Central memory CD8-positive, alpha-beta T cell (primary cell): ENCODE measurements at regions not wholly inside any gene's neighbourhood (a gene's known extent, or its start where the extent isn't known, plus 50 kb on each side); places are given as distances from the start of the nearest gene placed in this dataset.

Source experiments
- ATAC-seq: fragments of 150-1000 bp; cut with Tn5 transposase; replicated peaks from 2 replicates; pipeline ENCODE4 v1.10.0; 2022; ENCODE audit warnings: mild to moderate bottlenecking, moderate FRiP score, moderate number of reproducible peaks; ENCODE audit not compliant: poor library complexity, severe bottlenecking; ENCODE audit errors: extremely low read depth
- DNase-seq, 2 donors: peaks; one replicate each; pipeline ENCODE4 v3.0.0; 2021; ENCODE audit warnings: low spot score in 2 of 2
- H3K27ac Mint-ChIP-seq: one replicate; pipeline ENCODE4 v1.8.0; 2022; ENCODE audit warnings: low read depth, mild to moderate bottlenecking, moderate library complexity, mixed read lengths
- H3K27me3 Mint-ChIP-seq: one replicate; pipeline ENCODE4 v1.8.0; 2022; ENCODE audit warnings: mixed read lengths
- H3K36me3 Mint-ChIP-seq: one replicate; pipeline ENCODE4 v1.8.0; 2022; ENCODE audit warnings: mild to moderate bottlenecking, moderate library complexity, mixed read lengths; ENCODE audit not compliant: insufficient read depth
- H3K4me1 Mint-ChIP-seq: one replicate; pipeline ENCODE4 v1.8.0; 2022; ENCODE audit warnings: mixed read lengths
- H3K4me3 Mint-ChIP-seq: one replicate; pipeline ENCODE4 v1.8.0; 2022; ENCODE audit warnings: mild to moderate bottlenecking, moderate library complexity, mixed read lengths
- H3K9me3 Mint-ChIP-seq: one replicate; pipeline ENCODE4 v1.8.0; 2022; ENCODE audit warnings: mixed read lengths

DNA sequence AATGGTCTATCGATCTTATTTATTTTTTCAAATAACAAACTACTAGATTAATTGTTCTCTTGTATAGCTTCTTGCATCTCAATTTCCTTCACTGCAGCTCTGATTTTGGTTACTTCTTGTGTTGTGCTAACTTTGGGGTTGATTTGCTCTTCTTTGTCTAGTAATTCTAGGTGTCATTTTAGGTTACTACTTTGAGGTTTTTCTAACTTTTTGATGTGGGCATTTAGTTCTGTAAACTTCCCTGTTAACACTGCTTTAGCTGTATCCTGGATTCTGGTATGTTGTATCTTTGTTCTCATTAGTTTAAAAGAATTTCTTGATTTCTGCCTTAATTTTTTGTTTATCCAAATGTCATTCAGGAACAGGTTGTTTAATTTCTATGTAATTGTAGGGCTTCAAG is 1188.0 kb downstream of the DNAJB9 start:
- Mint-ChIP-seq H3K9me3 (peaks cover 23% of the 10 kb centered on the region), H3K4me1 (no peaks in the 10 kb centered on the region), H3K4me3 (no peak overlapping the region), H3K27ac (no peak overlapping the region), H3K36me3 (no peaks in the 10 kb centered on the region), H3K27me3 (no peaks in the 10 kb centered on the region)
- no peak for ATAC-seq
- no peak for DNase-seq

DNA sequence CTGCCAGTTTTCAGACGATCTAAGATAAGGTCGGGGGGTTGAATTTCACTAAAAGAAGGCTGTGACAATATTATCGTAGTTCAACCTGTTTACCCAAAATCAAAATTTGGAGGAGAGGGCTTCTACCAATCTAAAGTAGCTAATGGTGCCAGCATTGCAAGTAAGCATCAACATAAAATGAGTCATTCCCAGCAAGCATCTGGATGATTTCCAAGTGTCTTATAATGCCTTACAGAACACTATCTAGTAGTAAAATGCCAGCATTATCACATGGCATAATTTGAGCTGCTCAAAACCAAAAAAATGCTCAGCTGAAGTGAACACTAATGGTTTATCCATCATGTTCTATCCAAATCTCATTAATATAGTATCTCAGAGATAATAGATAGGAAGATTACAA is 1193.9 kb downstream of the DNAJB9 start:
- H3K27ac Mint-ChIP-seq, result no peak overlapping the region
- no peaks in the 10 kb centered on the region for H3K4me1 Mint-ChIP-seq
- no peaks in the 10 kb centered on the region for H3K27me3 Mint-ChIP-seq
- no peak overlapping the region for H3K4me3 Mint-ChIP-seq
- H3K9me3 Mint-ChIP-seq, result peaks cover 24% of the 10 kb centered on the region
- H3K36me3 Mint-ChIP-seq, result no peaks in the 10 kb centered on the region
- DNase-seq (no peak), ATAC-seq (no peak)

GRCh38 chr7:109772161-109772560 is 1202.5 kb downstream of the DNAJB9 start:
- Mint-ChIP-seq H3K27me3 (no peaks in the 10 kb centered on the region), H3K9me3 (peaks cover 15% of the 10 kb centered on the region), H3K27ac (no peak overlapping the region), H3K4me1 (no peaks in the 10 kb centered on the region), H3K4me3 (no peak overlapping the region), H3K36me3 (no peaks in the 10 kb centered on the region)
- no peak for ATAC-seq
- DNase-seq, result no peak

- no peak overlapping the region for H3K27ac Mint-ChIP-seq
- H3K9me3 Mint-ChIP-seq, result peaks cover 11% of the 10 kb centered on the region
- ATAC-seq (no peak), DNase-seq (no peak)
- no peak overlapping the region for H3K4me3 Mint-ChIP-seq
- no peaks in the 10 kb centered on the region for H3K36me3 Mint-ChIP-seq
- no peaks in the 10 kb centered on the region for H3K27me3 Mint-ChIP-seq
- no peaks in the 10 kb centered on the region for H3K4me1 Mint-ChIP-seq
Measured at GRCh38 chr7:109782806-109783205, 1213.1 kb downstream of the DNAJB9 start.

- H3K4me3 Mint-ChIP-seq, result no peak overlapping the region
- no peaks in the 10 kb centered on the region for H3K36me3 Mint-ChIP-seq
- no peak overlapping the region for H3K27ac Mint-ChIP-seq
- H3K27me3 Mint-ChIP-seq, result no peaks in the 10 kb centered on the region
- ATAC-seq, result no peak
- no peaks in the 10 kb centered on the region for H3K4me1 Mint-ChIP-seq
- H3K9me3 Mint-ChIP-seq, result peaks cover 19% of the 10 kb centered on the region
- no peak for DNase-seq
Measured at GRCh38 chr7:109806548-109806947, 1236.9 kb downstream of the DNAJB9 start.

DNA sequence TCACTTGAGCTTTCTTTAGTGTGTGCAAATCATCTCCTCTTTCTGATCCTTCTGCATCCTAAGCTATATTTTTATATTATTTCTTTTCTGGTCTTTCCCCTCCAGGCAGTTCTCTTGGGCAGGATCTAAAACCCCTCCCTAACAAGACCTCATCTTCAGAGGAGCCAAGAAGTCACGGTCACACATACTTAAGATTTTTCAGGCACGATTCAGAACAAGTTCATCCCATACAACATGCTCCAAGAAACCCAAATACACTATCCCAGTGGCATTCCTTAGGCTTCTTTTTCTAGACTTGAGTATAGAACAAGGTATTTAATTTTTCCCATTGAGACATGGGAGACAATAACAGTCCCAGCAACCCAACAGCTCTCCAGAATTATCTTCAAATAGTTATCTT is 1251.5 kb downstream of the DNAJB9 start:
- H3K27ac Mint-ChIP-seq, result no peak overlapping the region
- peaks cover 10% of the 10 kb centered on the region for H3K9me3 Mint-ChIP-seq
- no peaks in the 10 kb centered on the region for H3K27me3 Mint-ChIP-seq
- no peaks in the 10 kb centered on the region for H3K4me1 Mint-ChIP-seq
- no peak overlapping the region for H3K4me3 Mint-ChIP-seq
- ATAC-seq, result no peak
- H3K36me3 Mint-ChIP-seq, result no peaks in the 10 kb centered on the region
- DNase-seq, result no peak

- DNase-seq (no peak), ATAC-seq (no peak)
- Mint-ChIP-seq H3K9me3 (peaks cover 11% of the 10 kb centered on the region), H3K27ac (no peak overlapping the region), H3K27me3 (no peaks in the 10 kb centered on the region), H3K36me3 (no peaks in the 10 kb centered on the region), H3K4me3 (no peak overlapping the region), H3K4me1 (no peaks in the 10 kb centered on the region)
Measured at GRCh38 chr7:109834851-109835250, 1256.1 kb upstream of the LRRN3 start.

- H3K4me3 Mint-ChIP-seq, result no peak overlapping the region
- no peak overlapping the region for H3K27ac Mint-ChIP-seq
- peaks cover 11% of the 10 kb centered on the region for H3K9me3 Mint-ChIP-seq
- ATAC-seq, result no peak
- H3K27me3 Mint-ChIP-seq, result no peaks in the 10 kb centered on the region
- no peaks in the 10 kb centered on the region for H3K4me1 Mint-ChIP-seq
- no peaks in the 10 kb centered on the region for H3K36me3 Mint-ChIP-seq
- no peak for DNase-seq
Measured at GRCh38 chr7:109835577-109835976, 1255.3 kb upstream of the LRRN3 start.

- Mint-ChIP-seq H3K27me3 (no peaks in the 10 kb centered on the region), H3K4me3 (no peak overlapping the region), H3K9me3 (peaks cover 11% of the 10 kb centered on the region), H3K4me1 (no peaks in the 10 kb centered on the region), H3K36me3 (no peaks in the 10 kb centered on the region), H3K27ac (no peak overlapping the region)
- ATAC-seq (no peak), DNase-seq (no peak)
Measured at GRCh38 chr7:109836016-109836415, 1254.9 kb upstream of the LRRN3 start.

- no peak for ATAC-seq
- Mint-ChIP-seq H3K36me3 (no peaks in the 10 kb centered on the region), H3K4me3 (no peak overlapping the region)
Measured at GRCh38 chr7:109842386-109842785, 1248.5 kb upstream of the LRRN3 start.

GRCh38 chr7:109844362-109844761 is 1246.6 kb upstream of the LRRN3 start:
- no peaks in the 10 kb centered on the region for H3K9me3 Mint-ChIP-seq
- ATAC-seq, result no peak
- H3K4me3 Mint-ChIP-seq, result no peak overlapping the region
- H3K27ac Mint-ChIP-seq, result no peak overlapping the region
- DNase-seq, result no peak
- no peaks in the 10 kb centered on the region for H3K27me3 Mint-ChIP-seq
- no peaks in the 10 kb centered on the region for H3K4me1 Mint-ChIP-seq
- no peaks in the 10 kb centered on the region for H3K36me3 Mint-ChIP-seq

More at GRCh38 chr7:109842386-109842785, 1248.5 kb upstream of the LRRN3 start:
- peaks cover 11% of the 10 kb centered on the region for H3K9me3 Mint-ChIP-seq
- H3K27me3 Mint-ChIP-seq, result no peaks in the 10 kb centered on the region
- no peak for DNase-seq
- no peak overlapping the region for H3K27ac Mint-ChIP-seq
- H3K4me1 Mint-ChIP-seq, result no peaks in the 10 kb centered on the region

DNA sequence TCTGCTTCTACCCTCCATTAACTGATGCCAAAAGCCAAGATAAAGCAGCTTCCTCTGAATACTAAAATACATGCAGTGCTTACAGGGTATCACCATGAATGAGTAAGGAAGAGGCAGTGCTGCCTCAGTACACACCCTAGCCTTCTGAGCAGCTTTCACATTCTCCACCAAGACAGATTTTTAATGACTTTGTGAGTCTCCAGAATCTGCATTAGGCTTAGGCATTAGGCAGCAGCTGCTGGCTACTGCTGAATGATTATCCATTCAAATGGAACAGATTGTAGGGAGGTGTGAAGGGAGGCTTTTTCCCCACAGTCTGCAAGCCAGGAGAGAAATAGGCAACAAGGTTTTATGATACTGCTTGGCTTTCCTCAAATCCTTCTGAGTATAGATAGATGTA is 1226.7 kb upstream of the LRRN3 start:
- Mint-ChIP-seq H3K4me1 (no peaks in the 10 kb centered on the region), H3K4me3 (no peak overlapping the region), H3K9me3 (peaks cover 16% of the 10 kb centered on the region), H3K36me3 (no peaks in the 10 kb centered on the region), H3K27ac (no peak overlapping the region), H3K27me3 (no peaks in the 10 kb centered on the region)
- no peak for ATAC-seq
- DNase-seq, result no peak

DNA sequence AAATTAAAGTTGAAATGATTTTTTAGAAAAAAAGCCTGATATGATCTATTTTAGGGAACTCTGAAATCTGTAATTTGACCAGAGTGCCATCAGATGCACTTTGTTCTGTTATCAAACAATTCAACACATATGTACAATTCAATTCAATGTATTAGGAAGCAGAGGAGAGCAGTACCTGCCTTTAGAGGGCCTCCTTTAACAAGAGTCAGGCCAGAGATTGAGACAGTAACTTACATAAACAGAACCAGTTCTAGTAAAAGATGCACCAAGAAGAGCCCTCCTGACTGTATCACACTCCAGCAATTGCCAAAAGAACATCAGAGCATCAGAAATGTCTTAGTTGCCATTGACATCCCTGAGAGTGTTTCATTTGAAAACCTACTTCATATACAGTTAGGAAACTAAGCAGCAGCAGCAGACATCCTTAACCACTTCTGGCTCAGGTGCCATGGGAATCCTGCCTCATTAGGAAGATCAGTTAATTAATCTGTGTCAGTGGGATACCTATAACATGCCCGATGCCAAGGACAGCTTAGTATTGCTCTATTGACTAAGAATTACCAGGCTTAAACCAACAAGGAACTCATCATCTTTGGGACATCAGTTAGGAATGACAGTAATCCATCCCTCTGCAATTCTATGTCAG is 1222.6 kb upstream of the LRRN3 start:
- DNase-seq (no peak), ATAC-seq (no peak)
- Mint-ChIP-seq H3K27me3 (no peaks in the 10 kb centered on the region), H3K4me1 (no peaks in the 10 kb centered on the region), H3K27ac (no peak overlapping the region), H3K9me3 (peaks cover 17% of the 10 kb centered on the region), H3K4me3 (no peak overlapping the region), H3K36me3 (no peaks in the 10 kb centered on the region)

GRCh38 chr7:109873296-109873695 is 1217.6 kb upstream of the LRRN3 start:
- H3K27ac Mint-ChIP-seq, result no peak overlapping the region
- DNase-seq, result no peak
- no peaks in the 10 kb centered on the region for H3K36me3 Mint-ChIP-seq

More at GRCh38 chr7:109873296-109873695, 1217.6 kb upstream of the LRRN3 start:
- no peak overlapping the region for H3K4me3 Mint-ChIP-seq
- no peaks in the 10 kb centered on the region for H3K27me3 Mint-ChIP-seq
- peaks cover 9% of the 10 kb centered on the region for H3K9me3 Mint-ChIP-seq
- H3K4me1 Mint-ChIP-seq, result no peaks in the 10 kb centered on the region
- ATAC-seq, result no peak
